BLaER1 (cell line): ENCODE measurements at regions not wholly inside any gene's neighbourhood (a gene's known extent, or its start where the extent isn't known, plus 50 kb on each side); places are given as distances from the start of the nearest gene placed in this dataset.

Experiments used
- H3K27ac ChIP-seq: shearing (Covaris generic); formaldehyde crosslinking; 2 replicates; pipeline ENCODE4 v1.8.1; 2022
- H3K27me3 ChIP-seq: shearing (Covaris generic); formaldehyde crosslinking; 2 replicates; pipeline ENCODE4 v1.8.1; 2022
- H3K36me3 ChIP-seq: shearing (Covaris generic); formaldehyde crosslinking; 2 replicates; pipeline ENCODE4 v1.8.1; 2022
- H3K4me1 ChIP-seq: shearing (Covaris generic); formaldehyde crosslinking; 2 replicates; pipeline ENCODE4 v1.8.1; 2022
- H3K4me2 ChIP-seq: shearing (Covaris generic); formaldehyde crosslinking; 2 replicates; pipeline ENCODE4 v1.8.1; 2022
- H3K4me3 ChIP-seq: shearing (Covaris generic); formaldehyde crosslinking; 2 replicates; pipeline ENCODE4 v1.8.1; 2022
- H3K9ac ChIP-seq: shearing (Covaris generic); formaldehyde crosslinking; 2 replicates; pipeline ENCODE4 v1.8.1; 2022
- H3K9me3 ChIP-seq: shearing (Covaris generic); formaldehyde crosslinking; 2 replicates; pipeline ENCODE4 v1.8.1; 2022
- H4K20me1 ChIP-seq: shearing (Covaris generic); formaldehyde crosslinking; 2 replicates; pipeline ENCODE4 v1.8.1; 2022
- Cebpa-rat ChIP-seq: shearing (Covaris generic); IDR thresholded peaks from 2 replicates; pipeline ENCODE4 v1.8.1; 2022

DNA sequence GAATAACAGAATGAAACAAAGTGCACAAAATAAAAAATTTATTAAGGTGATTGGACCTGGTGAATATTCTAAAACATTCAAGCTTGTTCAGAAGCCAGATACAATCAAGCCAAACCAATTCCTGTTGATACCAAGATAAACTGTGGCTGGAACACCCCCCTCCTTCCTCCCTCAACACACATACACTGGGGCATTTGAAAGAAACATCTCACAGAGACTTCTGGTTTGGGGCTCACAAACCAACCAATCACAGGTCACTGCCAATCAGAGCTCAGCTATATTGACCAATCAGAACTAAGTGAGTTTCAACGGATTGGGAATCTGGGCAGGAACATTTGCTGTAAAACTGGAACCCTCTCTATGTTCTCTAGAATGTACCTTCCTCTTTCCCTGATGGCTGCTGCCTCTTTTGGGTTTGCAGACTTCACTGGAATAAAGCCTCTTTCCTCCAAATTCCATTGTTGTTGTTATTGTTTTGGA lies 340.6 kb upstream of the GOLIM4 start:
- Histone ChIP-seq H3K9me3 (no peaks in the 10 kb centered on the region), H3K27ac (no peak overlapping the region), H3K4me1 (peaks cover 5% of the 10 kb centered on the region), H3K27me3 (no peaks in the 10 kb centered on the region), H3K4me3 (no peak overlapping the region), H3K36me3 (no peaks in the 10 kb centered on the region), H4K20me1 (no peaks in the 10 kb centered on the region), H3K9ac (no peak overlapping the region), H3K4me2 (no peak overlapping the region)
- TF ChIP-seq Cebpa-rat, result no peak

DNA sequence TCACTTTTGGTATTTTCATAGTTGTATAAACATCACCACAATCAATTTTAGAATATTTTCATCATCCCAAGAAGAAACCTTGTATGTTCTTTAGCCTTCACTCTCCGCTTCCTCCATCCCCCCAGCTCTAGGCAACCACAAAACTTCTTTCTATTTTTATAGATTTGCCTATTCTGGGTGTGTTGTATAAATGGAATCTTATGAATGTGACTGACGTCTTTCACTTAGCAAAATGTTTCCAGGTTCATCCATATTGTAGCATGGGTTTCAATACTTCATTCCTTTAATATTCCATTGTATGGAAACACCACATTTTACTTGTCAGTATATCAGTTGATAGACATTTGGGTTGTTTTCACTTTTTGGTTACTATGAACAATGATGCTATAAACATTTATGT lies 335.8 kb upstream of the GOLIM4 start:
- Histone ChIP-seq H3K9ac (no peak overlapping the region), H3K27ac (no peak overlapping the region), H4K20me1 (no peaks in the 10 kb centered on the region), H3K36me3 (no peaks in the 10 kb centered on the region), H3K4me3 (no peak overlapping the region), H3K4me1 (peaks cover 19% of the 10 kb centered on the region), H3K9me3 (no peaks in the 10 kb centered on the region), H3K4me2 (peak overlapping the region; percentile 17; the same call in 1 of the 2 replicates), H3K27me3 (no peaks in the 10 kb centered on the region)
- TF ChIP-seq Cebpa-rat, result no peak

DNA sequence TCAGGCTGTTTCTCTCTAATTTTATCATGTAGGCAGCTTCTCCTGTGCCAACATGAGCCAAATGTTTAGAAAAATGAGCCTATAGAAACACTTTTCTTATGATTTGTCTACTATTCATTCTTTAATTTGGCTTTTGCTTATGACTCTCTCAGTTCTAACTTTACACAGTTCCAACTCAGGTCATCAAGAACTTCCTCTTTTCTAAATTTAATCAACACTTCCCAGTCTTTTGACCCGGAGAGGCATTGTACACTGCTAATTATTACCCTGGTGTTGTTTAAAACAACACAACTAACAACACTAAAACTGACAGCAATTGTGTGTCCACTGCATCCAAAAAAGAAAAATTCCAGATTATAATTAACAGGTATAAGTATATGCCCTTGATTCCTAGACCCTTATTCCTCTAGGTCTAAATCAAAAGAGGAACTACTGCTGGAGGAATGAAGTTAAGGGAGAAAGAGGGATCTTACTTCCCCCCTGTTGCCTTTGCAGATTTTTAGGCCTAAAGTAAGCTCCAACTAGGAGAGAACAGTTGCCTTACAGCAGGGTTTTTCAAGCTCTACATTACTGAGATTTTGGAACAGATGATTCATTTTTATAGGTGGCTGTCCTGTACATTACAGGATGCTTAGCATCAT lies 332.2 kb upstream of the GOLIM4 start:
- Histone ChIP-seq H3K36me3 (no peaks in the 10 kb centered on the region), H3K9ac (no peak overlapping the region), H3K4me1 (peaks cover 19% of the 10 kb centered on the region), H3K27ac (no peak overlapping the region), H3K9me3 (no peaks in the 10 kb centered on the region), H4K20me1 (no peaks in the 10 kb centered on the region), H3K4me3 (no peak overlapping the region), H3K4me2 (peak overlapping the region; percentile 27; the same call in 1 of the 2 replicates), H3K27me3 (no peaks in the 10 kb centered on the region)
- no peak for TF ChIP-seq Cebpa-rat

- H3K4me1 ChIP-seq, result peaks cover 19% of the 10 kb centered on the region
- no peak for TF ChIP-seq Cebpa-rat
- H3K4me3 ChIP-seq, result no peak overlapping the region
- no peaks in the 10 kb centered on the region for H3K9me3 ChIP-seq
- no peak overlapping the region for H3K4me2 ChIP-seq
- H4K20me1 ChIP-seq, result no peaks in the 10 kb centered on the region
- no peaks in the 10 kb centered on the region for H3K36me3 ChIP-seq
- H3K9ac ChIP-seq, result no peak overlapping the region
- no peaks in the 10 kb centered on the region for H3K27me3 ChIP-seq
- H3K27ac ChIP-seq, result no peak overlapping the region
Measured at GRCh38 chr3:168427156-168427555, 331.4 kb upstream of the GOLIM4 start.

- Histone ChIP-seq H3K4me3 (no peak overlapping the region), H3K4me1 (peaks cover 11% of the 10 kb centered on the region), H4K20me1 (no peaks in the 10 kb centered on the region), H3K27ac (no peak overlapping the region), H3K9me3 (no peaks in the 10 kb centered on the region), H3K4me2 (no peak overlapping the region), H3K36me3 (no peaks in the 10 kb centered on the region), H3K27me3 (no peaks in the 10 kb centered on the region), H3K9ac (no peak overlapping the region)
- TF ChIP-seq Cebpa-rat, result no peak
Measured at GRCh38 chr3:168425936-168426595, 330.3 kb upstream of the GOLIM4 start.

DNA sequence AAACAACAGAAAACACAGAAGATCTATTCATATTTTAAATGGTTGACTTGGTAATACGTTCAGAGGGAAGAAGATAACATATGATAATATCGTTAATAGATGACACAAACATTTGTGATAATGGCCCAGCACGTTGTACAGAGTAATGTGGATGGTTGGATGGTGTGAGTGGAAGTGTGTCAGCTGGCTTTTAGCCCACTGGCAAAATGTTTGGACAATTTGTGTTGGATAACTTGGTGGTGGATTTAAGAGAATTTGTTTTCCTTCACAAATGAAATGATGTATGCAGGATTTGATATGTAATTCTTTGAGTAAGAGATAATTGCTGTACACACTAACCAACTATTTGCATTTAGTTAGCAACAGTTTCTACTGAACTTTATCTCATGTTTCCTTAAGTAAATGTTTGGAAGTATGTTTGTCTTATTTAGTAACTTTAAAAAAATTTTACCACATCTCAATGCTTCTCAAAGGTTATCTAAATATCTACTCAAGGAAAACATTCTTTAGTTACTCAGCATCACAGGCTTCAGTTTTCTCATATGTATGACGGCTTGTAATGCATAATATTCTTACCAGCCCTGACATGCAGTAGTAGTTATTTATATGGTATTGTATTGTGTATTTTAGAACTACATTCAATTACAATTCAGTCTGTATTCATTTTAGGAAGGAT lies 328.5 kb upstream of the GOLIM4 start:
- Histone ChIP-seq H3K27me3 (no peaks in the 10 kb centered on the region), H3K36me3 (no peaks in the 10 kb centered on the region), H3K4me2 (no peak overlapping the region), H3K9me3 (no peaks in the 10 kb centered on the region), H3K4me3 (no peak overlapping the region), H4K20me1 (no peaks in the 10 kb centered on the region), H3K4me1 (peaks cover 11% of the 10 kb centered on the region), H3K9ac (no peak overlapping the region), H3K27ac (no peak overlapping the region)
- TF ChIP-seq Cebpa-rat, result no peak

- peaks cover 6% of the 10 kb centered on the region for H3K4me1 ChIP-seq
- no peaks in the 10 kb centered on the region for H3K36me3 ChIP-seq
- H3K9ac ChIP-seq, result no peak overlapping the region
- H3K4me2 ChIP-seq, result no peak overlapping the region
- no peak overlapping the region for H3K27ac ChIP-seq
- no peaks in the 10 kb centered on the region for H3K9me3 ChIP-seq
- TF ChIP-seq Cebpa-rat, result no peak
- no peaks in the 10 kb centered on the region for H3K27me3 ChIP-seq
- H3K4me3 ChIP-seq, result no peak overlapping the region
- H4K20me1 ChIP-seq, result no peaks in the 10 kb centered on the region
Measured at GRCh38 chr3:168422843-168423242, 327.1 kb upstream of the GOLIM4 start.

GRCh38 chr3:168419091-168419490 lies 323.4 kb upstream of the GOLIM4 start:
- Histone ChIP-seq H3K27ac (no peak overlapping the region), H3K36me3 (no peaks in the 10 kb centered on the region), H3K4me2 (no peak overlapping the region), H3K27me3 (no peaks in the 10 kb centered on the region), H3K9me3 (no peaks in the 10 kb centered on the region), H3K4me1 (no peaks in the 10 kb centered on the region), H4K20me1 (no peaks in the 10 kb centered on the region), H3K9ac (no peak overlapping the region), H3K4me3 (no peak overlapping the region)
- no peak for TF ChIP-seq Cebpa-rat

DNA sequence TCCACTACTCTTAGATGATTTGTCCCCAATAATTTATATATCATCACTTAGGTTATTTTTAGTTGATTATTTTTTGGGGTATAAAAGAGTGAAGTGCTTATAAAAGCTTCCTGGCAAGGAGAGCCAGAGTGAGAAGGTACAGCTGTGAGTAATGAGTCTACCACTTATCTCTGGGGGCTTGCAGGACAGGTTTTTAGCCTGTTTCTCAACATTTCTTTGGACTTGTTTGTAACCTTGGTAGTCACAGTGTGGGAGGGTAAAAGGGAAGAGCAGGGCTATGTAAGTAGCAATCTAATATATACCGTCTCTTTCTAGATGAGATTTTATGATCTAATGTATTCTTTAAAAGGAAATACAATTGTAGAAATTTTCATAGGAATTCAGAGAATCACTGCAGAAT lies 321.3 kb upstream of the GOLIM4 start:
- Histone ChIP-seq H3K9me3 (no peaks in the 10 kb centered on the region), H3K27me3 (no peaks in the 10 kb centered on the region), H3K4me3 (no peak overlapping the region), H3K9ac (no peak overlapping the region), H3K36me3 (no peaks in the 10 kb centered on the region), H3K27ac (no peak overlapping the region), H4K20me1 (no peaks in the 10 kb centered on the region), H3K4me2 (no peak overlapping the region), H3K4me1 (no peaks in the 10 kb centered on the region)
- TF ChIP-seq Cebpa-rat, result no peak

DNA sequence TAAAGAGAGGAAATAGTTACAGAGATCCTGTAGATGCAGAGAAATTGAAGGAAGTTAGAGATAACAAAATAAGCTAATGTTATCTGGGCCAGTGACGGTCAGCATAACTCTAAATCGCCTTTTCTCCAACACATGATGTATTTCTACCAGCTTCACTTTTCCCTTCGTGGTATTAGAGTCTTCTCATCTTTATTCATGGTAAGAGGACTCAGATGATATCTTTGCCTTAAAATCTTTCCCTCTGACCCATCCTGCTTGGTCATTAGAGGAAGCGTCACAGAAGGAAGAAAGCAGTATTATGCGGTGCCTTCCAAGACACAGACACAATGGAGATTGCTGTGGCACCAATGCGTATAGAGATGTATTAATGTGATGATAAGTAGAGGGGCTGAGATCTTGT lies 320.7 kb upstream of the GOLIM4 start:
- no peak overlapping the region for H3K4me2 ChIP-seq
- no peaks in the 10 kb centered on the region for H4K20me1 ChIP-seq
- no peak overlapping the region for H3K4me3 ChIP-seq
- H3K9me3 ChIP-seq, result no peaks in the 10 kb centered on the region
- no peaks in the 10 kb centered on the region for H3K4me1 ChIP-seq
- H3K9ac ChIP-seq, result no peak overlapping the region
- H3K27ac ChIP-seq, result no peak overlapping the region
- H3K36me3 ChIP-seq, result no peaks in the 10 kb centered on the region
- no peaks in the 10 kb centered on the region for H3K27me3 ChIP-seq
- no peak for TF ChIP-seq Cebpa-rat
